ENCODE measurements at regions not wholly inside any gene's neighbourhood (a gene's known extent, or its start where the extent isn't known, plus 50 kb on each side); places are given as distances from the start of the nearest gene placed in this dataset.
"Not testable (repeated sequence)": the region's sequence is repeated elsewhere in the genome, so short reads cannot be mapped to it uniquely, and the experiment has no call there.

- ATAC-seq, H3K27me3 Mint-ChIP-seq, H3K4me1 Mint-ChIP-seq: not testable (repeated sequence)
Measured at GRCh38 chr9:64813072-64813471, 471.9 kb downstream of the FOXD4L5 start.

DNA sequence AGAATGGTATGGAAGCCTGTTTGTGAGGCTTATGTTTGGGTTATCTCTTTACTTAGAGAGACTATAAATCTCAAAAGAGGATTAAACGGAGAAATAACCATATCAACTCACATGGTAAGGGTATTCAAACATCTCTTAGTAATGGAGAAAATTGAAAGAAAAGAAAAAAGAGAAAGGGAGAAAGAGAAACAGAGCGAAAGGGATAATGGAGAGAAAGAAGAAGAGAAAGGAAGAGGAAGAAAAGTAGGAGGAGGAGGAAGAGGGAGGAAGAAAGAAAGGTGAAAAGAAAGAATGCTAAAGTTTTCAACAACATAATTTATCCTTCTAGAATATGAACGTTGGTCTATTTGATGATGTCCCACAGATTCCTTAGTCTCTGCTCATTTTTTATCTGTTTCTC lies 506.3 kb downstream of the FOXD4L5 start:
- not testable (repeated sequence) for DNase-seq, H3K4me3 Mint-ChIP-seq, H3K27ac Mint-ChIP-seq, H3K4me1 Mint-ChIP-seq, H3K9me3 Mint-ChIP-seq, ATAC-seq
- peaks cover 16% of the 10 kb centered on the region for H3K27me3 Mint-ChIP-seq

More at GRCh38 chr9:64813072-64813471, 471.9 kb downstream of the FOXD4L5 start:
- not testable (repeated sequence) for H3K9me3 Mint-ChIP-seq, DNase-seq, H3K27ac Mint-ChIP-seq, H3K4me3 Mint-ChIP-seq

DNA sequence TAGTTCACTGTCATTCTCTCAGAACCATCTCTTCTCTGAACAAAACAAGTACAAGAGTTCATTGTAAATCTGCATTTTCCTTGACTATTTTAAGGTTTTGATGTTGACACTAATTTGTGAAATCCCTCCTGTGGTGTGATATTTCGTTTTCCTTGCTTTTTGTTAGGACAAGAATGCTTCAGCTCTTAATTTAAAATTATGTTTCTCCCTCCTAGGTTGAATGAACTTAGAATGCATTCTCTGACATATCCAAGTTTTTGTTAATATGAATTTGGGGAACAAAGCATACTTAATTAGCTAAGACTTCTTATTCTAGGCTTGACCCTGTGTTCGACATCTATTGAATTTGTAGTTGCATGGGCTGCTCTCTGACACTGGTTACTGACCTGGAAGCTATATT lies 508.7 kb downstream of the FOXD4L5 start:
- H3K9me3 Mint-ChIP-seq, H3K4me3 Mint-ChIP-seq, H3K27ac Mint-ChIP-seq, ATAC-seq, H3K4me1 Mint-ChIP-seq, DNase-seq: not testable (repeated sequence)
- H3K27me3 Mint-ChIP-seq, result peaks cover 23% of the 10 kb centered on the region

- peaks cover 29% of the 10 kb centered on the region for H3K27me3 Mint-ChIP-seq
- H3K9me3 Mint-ChIP-seq, ATAC-seq, H3K4me1 Mint-ChIP-seq, H3K27ac Mint-ChIP-seq, H3K4me3 Mint-ChIP-seq, DNase-seq: not testable (repeated sequence)
Measured at GRCh38 chr9:64774813-64775793, 509.9 kb downstream of the FOXD4L5 start.

GRCh38 chr9:64774004-64774812 lies 510.8 kb downstream of the FOXD4L5 start:
- ATAC-seq, result not testable (repeated sequence)

GRCh38 chr9:64773491-64773931 lies 511.5 kb downstream of the FOXD4L5 start:
- DNase-seq (no peak), ATAC-seq (no peak)
- H3K4me3 Mint-ChIP-seq, result no peak overlapping the region
- no peaks in the 10 kb centered on the region for H3K4me1 Mint-ChIP-seq
- peaks cover 28% of the 10 kb centered on the region for H3K27me3 Mint-ChIP-seq
- H3K9me3 Mint-ChIP-seq, result no peaks in the 10 kb centered on the region
- H3K27ac Mint-ChIP-seq, result no peak overlapping the region

More at GRCh38 chr9:64774004-64774812, 510.8 kb downstream of the FOXD4L5 start:
- peaks cover 33% of the 10 kb centered on the region for H3K27me3 Mint-ChIP-seq
- H3K4me3 Mint-ChIP-seq, H3K27ac Mint-ChIP-seq, DNase-seq, H3K4me1 Mint-ChIP-seq, H3K9me3 Mint-ChIP-seq: not testable (repeated sequence)

- H3K9me3 Mint-ChIP-seq, H3K27ac Mint-ChIP-seq, ATAC-seq, H3K4me1 Mint-ChIP-seq, DNase-seq: not testable (repeated sequence)
- peaks cover 25% of the 10 kb centered on the region for H3K27me3 Mint-ChIP-seq
- peak overlapping the region in 1 of 2 donors; percentile 64 for H3K4me3 Mint-ChIP-seq
Measured at GRCh38 chr9:64772751-64773331, 512.2 kb downstream of the FOXD4L5 start.

DNA sequence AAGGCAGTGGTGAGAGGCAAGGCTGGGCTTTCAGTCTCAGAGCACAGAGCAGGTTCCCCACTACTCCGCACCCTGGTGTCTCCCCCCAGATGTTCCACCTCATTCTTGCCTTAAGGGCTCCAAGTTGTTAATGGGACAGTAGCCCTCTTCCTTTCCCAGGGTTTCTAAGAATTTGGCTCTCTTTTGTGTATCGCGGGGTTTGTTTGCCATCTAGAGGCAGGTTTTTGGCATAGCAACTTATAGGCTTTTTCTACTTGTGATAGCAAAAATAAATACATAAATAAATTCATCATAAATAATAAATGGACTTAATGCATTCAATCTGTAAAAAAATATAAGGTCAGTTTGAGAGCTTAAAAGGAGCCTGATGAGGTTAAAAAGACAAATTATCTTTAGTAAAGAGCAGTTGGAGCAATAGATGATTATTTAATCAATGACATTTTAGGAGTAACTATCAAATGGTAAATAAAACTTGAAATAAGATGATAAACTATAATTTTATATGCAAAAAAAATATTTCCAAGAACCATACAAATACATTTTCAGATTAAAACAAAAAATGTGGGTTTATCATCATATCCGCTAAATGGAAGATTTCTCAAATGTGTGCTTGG lies 512.8 kb downstream of the FOXD4L5 start:
- H3K9me3 Mint-ChIP-seq, H3K4me1 Mint-ChIP-seq, ATAC-seq, H3K27ac Mint-ChIP-seq, H3K4me3 Mint-ChIP-seq, DNase-seq: not testable (repeated sequence)
- peaks cover 25% of the 10 kb centered on the region for H3K27me3 Mint-ChIP-seq

Data from stimulated activated naive CD8-positive, alpha-beta T cell treated with anti-CD3 and anti-CD28 coated beads, Interleukin-15, amount 100 ng/mL, for 72 hours (primary cell).